Thoracic aorta (tissue), 2 donors: ENCODE measurements at regions not wholly inside any gene's neighbourhood (a gene's known extent, or its start where the extent isn't known, plus 50 kb on each side); places are given as distances from the start of the nearest gene placed in this dataset.

ENCODE experiments used
- ATAC-seq: fragments of 150-250 bp; one replicate; pipeline ENCODE4 v1.8.0; 2017; ENCODE audit warnings: low read depth; ENCODE audit not compliant: insufficient number of reproducible peaks, low FRiP score
- DNase-seq: peaks from one replicate; pipeline ENCODE4 v3.0.0-alpha.2; 2020; ENCODE audit warnings: low spot score
- H3K27ac ChIP-seq, 2 donors: fragments of 200-600 bp; sonication (generic); 1 replicate in 1 of 2; 2 replicates in 1 of 2; pipeline ENCODE4 v1.5.1; 2016; ENCODE audit warnings: mild to moderate bottlenecking in 2 of 2, moderate library complexity in 2 of 2
- H3K27me3 ChIP-seq: fragments of 200-600 bp; sonication (generic); replicated peaks from 2 replicates; pipeline ENCODE4 v1.6.0; 2016; ENCODE audit warnings: mild to moderate bottlenecking; ENCODE audit not compliant: insufficient read depth
- H3K36me3 ChIP-seq: fragments of 200-600 bp; sonication (generic); one replicate; pipeline ENCODE4 v1.5.1; 2016
- H3K4me1 ChIP-seq, 2 donors: fragments of 200-600 bp; sonication (generic); 1 replicate in 1 of 2; 2 replicates in 1 of 2; pipeline versions ENCODE4 v1.5.1 to v1.6.0; 2016; ENCODE audit warnings: low read depth in 2 of 2, mild to moderate bottlenecking in 1 of 2; ENCODE audit not compliant: control insufficient read depth in 1 of 2
- H3K4me3 ChIP-seq: fragments of 200-600 bp; sonication (generic); 2 replicates; pipeline ENCODE4 v1.5.1; 2016; ENCODE audit warnings: mild to moderate bottlenecking
- H3K9me3 ChIP-seq: fragments of 200-600 bp; sonication (generic); 2 replicates; pipeline ENCODE4 v1.5.1; 2016
- TF ChIP-seq, protein P1 (sequence below): fragments of 200-600 bp; sonication (generic); IDR thresholded peaks from one replicate; pipeline ENCODE4 v1.5.1; 2019; ENCODE audit warnings: antibody characterized with exemption

DNA sequence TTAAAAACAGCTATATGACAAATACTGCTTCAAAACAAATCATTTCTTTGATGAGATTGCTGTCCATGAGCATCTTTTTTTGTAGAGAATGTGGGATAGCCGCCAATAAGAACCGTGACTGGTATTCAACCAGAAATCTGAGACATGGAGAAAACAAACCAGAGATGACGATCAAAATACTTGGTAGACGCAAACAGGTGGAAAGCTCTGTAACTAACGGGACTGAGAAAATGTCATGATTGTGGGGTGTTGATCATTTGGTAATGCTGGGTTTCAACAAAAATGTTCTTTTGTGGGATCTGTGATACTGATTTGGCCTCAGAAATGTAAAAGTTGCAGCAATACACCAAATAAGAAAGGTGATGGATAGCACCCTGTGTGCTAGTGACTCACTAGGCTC lies 364.8 kb downstream of the NYAP2 start:
- Histone ChIP-seq H3K4me1 (peaks cover 16 to 33% of the 10 kb centered on the region in 2 donors), H3K27me3 (no peaks in the 10 kb centered on the region), H3K36me3 (no peaks in the 10 kb centered on the region), H3K4me3 (no peak overlapping the region), H3K27ac (peak overlapping the region; percentile 62 to 71), H3K9me3 (no peaks in the 10 kb centered on the region)
- no peak for DNase-seq
- ATAC-seq = no peak
- TF ChIP-seq, protein P1, sequence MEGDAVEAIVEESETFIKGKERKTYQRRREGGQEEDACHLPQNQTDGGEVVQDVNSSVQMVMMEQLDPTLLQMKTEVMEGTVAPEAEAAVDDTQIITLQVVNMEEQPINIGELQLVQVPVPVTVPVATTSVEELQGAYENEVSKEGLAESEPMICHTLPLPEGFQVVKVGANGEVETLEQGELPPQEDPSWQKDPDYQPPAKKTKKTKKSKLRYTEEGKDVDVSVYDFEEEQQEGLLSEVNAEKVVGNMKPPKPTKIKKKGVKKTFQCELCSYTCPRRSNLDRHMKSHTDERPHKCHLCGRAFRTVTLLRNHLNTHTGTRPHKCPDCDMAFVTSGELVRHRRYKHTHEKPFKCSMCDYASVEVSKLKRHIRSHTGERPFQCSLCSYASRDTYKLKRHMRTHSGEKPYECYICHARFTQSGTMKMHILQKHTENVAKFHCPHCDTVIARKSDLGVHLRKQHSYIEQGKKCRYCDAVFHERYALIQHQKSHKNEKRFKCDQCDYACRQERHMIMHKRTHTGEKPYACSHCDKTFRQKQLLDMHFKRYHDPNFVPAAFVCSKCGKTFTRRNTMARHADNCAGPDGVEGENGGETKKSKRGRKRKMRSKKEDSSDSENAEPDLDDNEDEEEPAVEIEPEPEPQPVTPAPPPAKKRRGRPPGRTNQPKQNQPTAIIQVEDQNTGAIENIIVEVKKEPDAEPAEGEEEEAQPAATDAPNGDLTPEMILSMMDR = no peak

DNA sequence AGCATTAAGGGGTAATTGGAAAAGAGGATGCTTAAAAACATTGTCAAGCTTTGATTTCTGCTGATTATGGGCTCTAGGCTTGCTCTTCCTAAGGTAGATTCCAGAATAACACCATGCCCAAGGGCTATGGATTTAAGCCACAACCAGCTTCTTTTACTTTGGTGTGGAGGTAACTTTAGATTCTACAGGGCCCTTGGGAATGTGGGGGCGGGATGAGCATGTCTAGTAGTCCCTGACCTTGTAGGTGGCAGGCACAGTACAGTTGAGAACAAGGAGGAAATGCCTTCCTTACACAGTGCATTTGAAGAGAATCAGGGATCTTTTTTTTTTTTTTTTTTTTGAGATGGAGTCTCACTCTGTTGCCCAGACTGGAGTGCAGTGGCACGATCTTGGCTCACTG lies 364.2 kb downstream of the NYAP2 start:
- no peak for ATAC-seq
- H3K27ac ChIP-seq = no peak overlapping the region
- H3K27me3 ChIP-seq = no peaks in the 10 kb centered on the region
- H3K4me1 ChIP-seq = peaks cover 16 to 33% of the 10 kb centered on the region in 2 donors
- DNase-seq = no peak
- no peak overlapping the region for H3K4me3 ChIP-seq
- no peaks in the 10 kb centered on the region for H3K9me3 ChIP-seq
- TF ChIP-seq, protein P1 = no peak
- H3K36me3 ChIP-seq = no peaks in the 10 kb centered on the region

DNA sequence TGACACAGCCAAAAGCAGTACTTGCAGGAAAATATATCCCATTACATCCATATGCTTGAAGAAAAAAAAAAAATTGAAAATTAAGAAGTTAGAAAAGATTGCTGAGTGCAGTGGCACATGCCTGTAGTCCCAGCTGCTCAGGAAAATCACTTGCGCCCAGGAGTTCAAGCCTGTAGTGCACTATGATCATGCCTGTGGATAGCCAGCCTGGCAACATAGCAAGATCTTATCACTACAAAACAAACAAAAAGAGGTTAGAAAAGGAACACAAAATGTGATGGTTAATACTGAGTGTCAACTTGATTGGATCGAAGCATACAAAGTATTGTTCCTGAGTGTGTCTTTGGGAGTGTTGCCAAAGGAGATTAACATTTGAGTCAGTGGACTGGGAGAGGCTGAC lies 361.9 kb downstream of the NYAP2 start:
- H3K9me3 ChIP-seq = no peaks in the 10 kb centered on the region
- no peak for ATAC-seq
- TF ChIP-seq, protein P1 = no peak
- peaks cover 11 to 21% of the 10 kb centered on the region in 2 donors for H3K4me1 ChIP-seq
- DNase-seq = no peak
- H3K27ac ChIP-seq = no peak overlapping the region
- H3K27me3 ChIP-seq = no peaks in the 10 kb centered on the region
- H3K4me3 ChIP-seq = no peak overlapping the region
- H3K36me3 ChIP-seq = no peaks in the 10 kb centered on the region

DNA sequence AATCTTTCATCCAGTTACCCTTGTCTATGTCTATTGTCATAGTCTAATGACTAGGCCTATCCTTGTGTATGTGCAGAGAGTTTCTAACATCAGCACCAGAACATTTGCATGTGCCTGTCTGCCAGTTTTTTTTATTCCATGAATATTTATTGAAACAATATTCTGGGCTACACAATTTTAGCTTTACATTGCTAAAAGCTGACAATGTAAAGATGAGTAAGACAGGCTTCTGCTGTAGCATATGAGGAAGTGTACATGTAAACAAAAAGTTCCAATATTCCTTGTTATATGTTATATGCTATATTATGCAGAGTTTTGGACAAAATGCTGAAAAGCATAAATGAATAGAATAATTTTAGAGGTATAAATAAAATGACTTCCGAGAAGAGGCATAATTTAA lies 357.7 kb downstream of the NYAP2 start:
- Histone ChIP-seq H3K9me3 (no peaks in the 10 kb centered on the region), H3K27ac (no peak overlapping the region), H3K4me1 (no peaks in the 10 kb centered on the region), H3K27me3 (no peaks in the 10 kb centered on the region), H3K36me3 (no peaks in the 10 kb centered on the region), H3K4me3 (no peak overlapping the region)
- no peak for DNase-seq
- no peak for ATAC-seq
- TF ChIP-seq, protein P1 = no peak

DNA sequence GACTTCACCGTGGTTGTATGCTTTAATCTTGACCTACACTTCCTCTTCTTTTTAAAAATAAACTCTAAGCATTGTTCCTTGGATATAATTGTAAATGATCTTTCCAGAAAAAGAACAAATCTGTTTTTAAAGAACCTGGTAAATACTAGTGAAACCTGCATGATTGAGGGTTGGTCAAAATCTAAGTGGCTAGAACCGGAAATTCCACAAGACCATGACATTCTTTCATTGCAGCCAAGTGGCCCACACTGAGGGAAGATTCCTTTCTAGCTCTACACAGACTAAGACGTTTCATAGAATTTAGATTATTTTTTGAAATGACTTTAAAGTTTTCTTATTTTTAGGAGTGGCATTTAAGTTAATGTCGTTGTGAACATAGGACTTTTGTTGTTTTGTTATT lies 356.7 kb downstream of the NYAP2 start:
- DNase-seq (no peak), ATAC-seq (no peak)
- Histone ChIP-seq H3K9me3 (no peaks in the 10 kb centered on the region), H3K27ac (no peak overlapping the region), H3K27me3 (no peaks in the 10 kb centered on the region), H3K4me3 (no peak overlapping the region), H3K36me3 (no peaks in the 10 kb centered on the region), H3K4me1 (no peaks in the 10 kb centered on the region)
- TF ChIP-seq, protein P1 = no peak
